AG10803 (cell line): ENCODE measurements at regions not wholly inside any gene's neighbourhood (a gene's known extent, or its start where the extent isn't known, plus 50 kb on each side); places are given as distances from the start of the nearest gene placed in this dataset.

Experiments
- DNase-seq: peaks from one replicate; pipeline ENCODE4 v3.0.0; 2010; ENCODE audit warnings: low read depth
- H3K4me3 ChIP-seq: 2 replicates; pipeline ENCODE4 v1.5.1; 2011; ENCODE audit warnings: mild to moderate bottlenecking, low read length, control low read depth
- CTCF ChIP-seq: conservative IDR thresholded peaks from 2 replicates; pipeline ENCODE4 v1.5.1; 2011; ENCODE audit warnings: mild to moderate bottlenecking, low read length, control low read depth, inconsistent platforms

GRCh38 chr21:25508364-25508763 lies 98.9 kb downstream of the MRPL39 start:
- no peak overlapping the region for H3K4me3 ChIP-seq
- DNase-seq, result no peak

GRCh38 chr21:25507522-25507921 lies 99.8 kb downstream of the MRPL39 start:
- no peak overlapping the region for H3K4me3 ChIP-seq
- peak; percentile 20; the same call in 1 of the 2 replicates for TF ChIP-seq CTCF
- DNase-seq, result no peak

More at GRCh38 chr21:25508364-25508763, 98.9 kb downstream of the MRPL39 start:
- no peak for TF ChIP-seq CTCF

GRCh38 chr21:25506887-25507286 lies 100.4 kb downstream of the MRPL39 start:
- TF ChIP-seq CTCF, result no peak
- H3K4me3 ChIP-seq, result no peak overlapping the region
- DNase-seq, result peak; percentile 50

GRCh38 chr21:25506261-25506660 lies 101.0 kb downstream of the MRPL39 start:
- no peak for DNase-seq
- no peak for TF ChIP-seq CTCF
- no peak overlapping the region for H3K4me3 ChIP-seq

GRCh38 chr21:25503981-25504380 lies 103.3 kb downstream of the MRPL39 start:
- H3K4me3 ChIP-seq, result no peak overlapping the region
- no peak for DNase-seq
- TF ChIP-seq CTCF, result no peak

- no peak overlapping the region for H3K4me3 ChIP-seq
- no peak for DNase-seq
- TF ChIP-seq CTCF, result no peak
Observed at GRCh38 chr21:25501996-25502665, 105.2 kb downstream of the MRPL39 start.

- DNase-seq, result no peak
- no peak overlapping the region for H3K4me3 ChIP-seq
- no peak for TF ChIP-seq CTCF
Observed at GRCh38 chr21:25501462-25501861, 105.8 kb downstream of the MRPL39 start.
